Fibroblast of mammary gland (primary cell): ENCODE measurements at regions not wholly inside any gene's neighbourhood (a gene's known extent, or its start where the extent isn't known, plus 50 kb on each side); places are given as distances from the start of the nearest gene placed in this dataset.

Experiments
- DNase-seq: peaks from one replicate; pipeline ENCODE4 v3.0.0-alpha.2; 2010; ENCODE audit warnings: low read depth
- H3K4me3 ChIP-seq: 2 replicates; pipeline ENCODE4 v1.5.1; 2011; ENCODE audit warnings: low read depth, mild to moderate bottlenecking, low read length, moderate library complexity; ENCODE audit not compliant: control insufficient read depth
- CTCF ChIP-seq: conservative IDR thresholded peaks from 2 replicates; pipeline ENCODE4 v1.5.1; 2011; ENCODE audit warnings: low read depth, low read length, inconsistent platforms; ENCODE audit not compliant: control insufficient read depth, insufficient read depth

- DNase-seq, result no peak
- TF ChIP-seq CTCF, result no peak
- no peak overlapping the region for H3K4me3 ChIP-seq
Measured at GRCh38 chr5:144032375-144032774, 138.1 kb downstream of the YIPF5 start.

GRCh38 chr5:144033486-144033885 is 137.0 kb downstream of the YIPF5 start:
- H3K4me3 ChIP-seq, result no peak overlapping the region
- DNase-seq, result no peak
- no peak for TF ChIP-seq CTCF

GRCh38 chr5:144035046-144035740 is 135.3 kb downstream of the YIPF5 start:
- DNase-seq, result peak; percentile 41
- no peak overlapping the region for H3K4me3 ChIP-seq
- TF ChIP-seq CTCF, result no peak

GRCh38 chr5:144036476-144036875 is 134.0 kb downstream of the YIPF5 start:
- H3K4me3 ChIP-seq, result no peak overlapping the region
- no peak for TF ChIP-seq CTCF
- DNase-seq, result peak; percentile 41

- H3K4me3 ChIP-seq, result no peak overlapping the region
- no peak for TF ChIP-seq CTCF
- DNase-seq, result no peak
Measured at GRCh38 chr5:144040615-144041305, 129.7 kb downstream of the YIPF5 start.

- no peak for TF ChIP-seq CTCF
- no peak for DNase-seq
- H3K4me3 ChIP-seq, result no peak overlapping the region
Measured at GRCh38 chr5:144042156-144042555, 128.3 kb downstream of the YIPF5 start.
